Panc1 (cell line): ENCODE measurements at regions not wholly inside any gene's neighbourhood (a gene's known extent, or its start where the extent isn't known, plus 50 kb on each side); places are given as distances from the start of the nearest gene placed in this dataset.

Source experiments
- POLR2AphosphoS5 ChIP-seq: IDR thresholded peaks from 2 replicates; pipeline ENCODE4 v1.6.1; 2012; ENCODE audit warnings: mild to moderate bottlenecking, low read depth, low read length, moderate library complexity
- SIN3A ChIP-seq: IDR thresholded peaks from 2 replicates; pipeline ENCODE4 v1.6.1; 2012; ENCODE audit warnings: low read depth, mild to moderate bottlenecking, low read length, moderate library complexity, borderline replicate concordance; ENCODE audit not compliant: insufficient read depth
- TF ChIP-seq, protein P1 (sequence below): fragments of 450-650 bp; IDR thresholded peaks from 2 replicates; pipeline ENCODE4 v1.5.1; 2017; ENCODE audit warnings: mild to moderate bottlenecking
- TF ChIP-seq, protein P2 (sequence below), 2 experiments: IDR thresholded peaks; 2 replicates each; pipeline ENCODE4 v1.6.1; 2011 to 2012; ENCODE audit warnings: low read depth in 2 of 2, control low read depth in 1 of 2, low read length in 1 of 2, mild to moderate bottlenecking in 1 of 2, moderate library complexity in 1 of 2; ENCODE audit not compliant: insufficient read depth in 1 of 2

DNA sequence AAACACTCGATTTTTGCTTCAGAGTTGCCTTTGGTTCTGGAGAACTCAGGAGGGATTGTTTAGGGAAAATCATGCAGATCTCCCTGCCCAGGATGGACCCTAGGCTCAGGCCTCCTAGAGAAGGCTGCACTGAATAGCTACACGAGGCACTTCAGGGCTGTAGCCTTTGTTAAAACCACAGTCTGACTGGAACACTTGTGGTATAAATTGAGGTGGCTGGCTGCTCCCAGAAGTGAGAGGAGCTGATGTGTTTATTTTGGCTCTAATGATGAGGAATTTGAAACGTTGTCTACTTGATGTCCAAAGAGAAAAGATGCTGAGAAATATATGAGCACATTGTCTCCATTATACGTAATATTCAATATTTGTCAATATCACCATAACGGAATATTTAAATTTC lies 762.1 kb upstream of the ARGLU1 start:
- TF ChIP-seq, protein P1, sequence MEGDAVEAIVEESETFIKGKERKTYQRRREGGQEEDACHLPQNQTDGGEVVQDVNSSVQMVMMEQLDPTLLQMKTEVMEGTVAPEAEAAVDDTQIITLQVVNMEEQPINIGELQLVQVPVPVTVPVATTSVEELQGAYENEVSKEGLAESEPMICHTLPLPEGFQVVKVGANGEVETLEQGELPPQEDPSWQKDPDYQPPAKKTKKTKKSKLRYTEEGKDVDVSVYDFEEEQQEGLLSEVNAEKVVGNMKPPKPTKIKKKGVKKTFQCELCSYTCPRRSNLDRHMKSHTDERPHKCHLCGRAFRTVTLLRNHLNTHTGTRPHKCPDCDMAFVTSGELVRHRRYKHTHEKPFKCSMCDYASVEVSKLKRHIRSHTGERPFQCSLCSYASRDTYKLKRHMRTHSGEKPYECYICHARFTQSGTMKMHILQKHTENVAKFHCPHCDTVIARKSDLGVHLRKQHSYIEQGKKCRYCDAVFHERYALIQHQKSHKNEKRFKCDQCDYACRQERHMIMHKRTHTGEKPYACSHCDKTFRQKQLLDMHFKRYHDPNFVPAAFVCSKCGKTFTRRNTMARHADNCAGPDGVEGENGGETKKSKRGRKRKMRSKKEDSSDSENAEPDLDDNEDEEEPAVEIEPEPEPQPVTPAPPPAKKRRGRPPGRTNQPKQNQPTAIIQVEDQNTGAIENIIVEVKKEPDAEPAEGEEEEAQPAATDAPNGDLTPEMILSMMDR: no peak
- TF ChIP-seq, protein P2, sequence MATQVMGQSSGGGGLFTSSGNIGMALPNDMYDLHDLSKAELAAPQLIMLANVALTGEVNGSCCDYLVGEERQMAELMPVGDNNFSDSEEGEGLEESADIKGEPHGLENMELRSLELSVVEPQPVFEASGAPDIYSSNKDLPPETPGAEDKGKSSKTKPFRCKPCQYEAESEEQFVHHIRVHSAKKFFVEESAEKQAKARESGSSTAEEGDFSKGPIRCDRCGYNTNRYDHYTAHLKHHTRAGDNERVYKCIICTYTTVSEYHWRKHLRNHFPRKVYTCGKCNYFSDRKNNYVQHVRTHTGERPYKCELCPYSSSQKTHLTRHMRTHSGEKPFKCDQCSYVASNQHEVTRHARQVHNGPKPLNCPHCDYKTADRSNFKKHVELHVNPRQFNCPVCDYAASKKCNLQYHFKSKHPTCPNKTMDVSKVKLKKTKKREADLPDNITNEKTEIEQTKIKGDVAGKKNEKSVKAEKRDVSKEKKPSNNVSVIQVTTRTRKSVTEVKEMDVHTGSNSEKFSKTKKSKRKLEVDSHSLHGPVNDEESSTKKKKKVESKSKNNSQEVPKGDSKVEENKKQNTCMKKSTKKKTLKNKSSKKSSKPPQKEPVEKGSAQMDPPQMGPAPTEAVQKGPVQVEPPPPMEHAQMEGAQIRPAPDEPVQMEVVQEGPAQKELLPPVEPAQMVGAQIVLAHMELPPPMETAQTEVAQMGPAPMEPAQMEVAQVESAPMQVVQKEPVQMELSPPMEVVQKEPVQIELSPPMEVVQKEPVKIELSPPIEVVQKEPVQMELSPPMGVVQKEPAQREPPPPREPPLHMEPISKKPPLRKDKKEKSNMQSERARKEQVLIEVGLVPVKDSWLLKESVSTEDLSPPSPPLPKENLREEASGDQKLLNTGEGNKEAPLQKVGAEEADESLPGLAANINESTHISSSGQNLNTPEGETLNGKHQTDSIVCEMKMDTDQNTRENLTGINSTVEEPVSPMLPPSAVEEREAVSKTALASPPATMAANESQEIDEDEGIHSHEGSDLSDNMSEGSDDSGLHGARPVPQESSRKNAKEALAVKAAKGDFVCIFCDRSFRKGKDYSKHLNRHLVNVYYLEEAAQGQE (IDR thresholded peaks at IDR 0.05; ENCODE audit: insufficient read depth in 1 of 2, low read depth in 2 of 2, low read length in 1 of 2): no peak
- TF ChIP-seq POLR2AphosphoS5 (no peak), SIN3A (no peak)
